Coronary artery (tissue), 2 donors: ENCODE measurements at regions not wholly inside any gene's neighbourhood (a gene's known extent, or its start where the extent isn't known, plus 50 kb on each side); places are given as distances from the start of the nearest gene placed in this dataset.

Source experiments
- DNase-seq: peaks from one replicate; pipeline ENCODE4 v3.0.0-alpha.2; 2017; ENCODE audit warnings: low spot score
- H3K27ac ChIP-seq, 2 donors: fragments of 200-600 bp; sonication (generic); one replicate each; pipeline ENCODE4 v1.5.1; 2016 to 2019
- H3K4me3 ChIP-seq: fragments of 200-600 bp; sonication (generic); 2 replicates; pipeline ENCODE4 v1.5.1; 2016; ENCODE audit warnings: mild to moderate bottlenecking, moderate library complexity
- TF ChIP-seq, protein P1 (sequence below): fragments of 200-600 bp; sonication (generic); IDR thresholded peaks from one replicate; pipeline ENCODE4 v1.5.1; 2019; ENCODE audit warnings: antibody characterized with exemption

DNA sequence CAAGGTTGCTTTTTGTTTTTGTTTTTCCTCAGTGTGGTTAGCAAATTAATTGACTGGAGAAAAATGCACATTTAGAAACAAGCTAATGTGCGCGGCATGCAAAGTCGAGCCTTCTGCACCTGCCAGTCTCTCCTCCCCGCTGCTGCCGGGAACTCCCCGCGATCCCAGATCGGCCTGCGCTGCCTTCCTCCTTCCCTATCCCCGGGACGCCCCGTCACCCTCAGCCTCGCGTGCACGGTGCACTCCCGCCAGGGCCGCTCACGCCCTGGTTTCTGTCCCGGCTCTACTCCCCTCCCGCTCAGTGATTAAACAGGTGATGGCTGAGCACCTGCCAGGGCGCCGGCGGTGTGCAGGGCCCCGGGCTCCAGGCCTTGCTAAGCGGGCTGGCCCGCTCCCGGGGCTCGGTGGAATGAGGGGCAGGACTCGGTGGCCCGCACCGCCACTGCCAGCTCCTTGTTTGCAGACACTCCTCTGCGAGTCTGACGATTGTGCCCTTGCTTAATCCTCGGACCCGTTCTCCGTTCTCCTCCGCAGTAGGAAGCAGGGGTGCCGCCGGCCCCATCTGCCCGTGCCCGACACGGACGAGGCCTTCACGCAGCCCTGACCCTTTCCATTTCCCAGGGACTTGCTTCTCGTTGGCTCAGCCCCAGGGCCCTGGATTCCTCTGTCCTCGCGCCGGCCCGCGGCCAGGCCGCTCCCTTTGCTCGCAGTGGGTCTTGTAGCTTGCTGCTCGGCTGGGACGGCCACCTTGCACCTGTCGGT is 143.4 kb downstream of the TRIML1 start:
- no peak overlapping the region for H3K27ac ChIP-seq
- TF ChIP-seq, protein P1, sequence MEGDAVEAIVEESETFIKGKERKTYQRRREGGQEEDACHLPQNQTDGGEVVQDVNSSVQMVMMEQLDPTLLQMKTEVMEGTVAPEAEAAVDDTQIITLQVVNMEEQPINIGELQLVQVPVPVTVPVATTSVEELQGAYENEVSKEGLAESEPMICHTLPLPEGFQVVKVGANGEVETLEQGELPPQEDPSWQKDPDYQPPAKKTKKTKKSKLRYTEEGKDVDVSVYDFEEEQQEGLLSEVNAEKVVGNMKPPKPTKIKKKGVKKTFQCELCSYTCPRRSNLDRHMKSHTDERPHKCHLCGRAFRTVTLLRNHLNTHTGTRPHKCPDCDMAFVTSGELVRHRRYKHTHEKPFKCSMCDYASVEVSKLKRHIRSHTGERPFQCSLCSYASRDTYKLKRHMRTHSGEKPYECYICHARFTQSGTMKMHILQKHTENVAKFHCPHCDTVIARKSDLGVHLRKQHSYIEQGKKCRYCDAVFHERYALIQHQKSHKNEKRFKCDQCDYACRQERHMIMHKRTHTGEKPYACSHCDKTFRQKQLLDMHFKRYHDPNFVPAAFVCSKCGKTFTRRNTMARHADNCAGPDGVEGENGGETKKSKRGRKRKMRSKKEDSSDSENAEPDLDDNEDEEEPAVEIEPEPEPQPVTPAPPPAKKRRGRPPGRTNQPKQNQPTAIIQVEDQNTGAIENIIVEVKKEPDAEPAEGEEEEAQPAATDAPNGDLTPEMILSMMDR = no peak
- peak overlapping the region; percentile 42 for H3K4me3 ChIP-seq
- DNase-seq = no peak

DNA sequence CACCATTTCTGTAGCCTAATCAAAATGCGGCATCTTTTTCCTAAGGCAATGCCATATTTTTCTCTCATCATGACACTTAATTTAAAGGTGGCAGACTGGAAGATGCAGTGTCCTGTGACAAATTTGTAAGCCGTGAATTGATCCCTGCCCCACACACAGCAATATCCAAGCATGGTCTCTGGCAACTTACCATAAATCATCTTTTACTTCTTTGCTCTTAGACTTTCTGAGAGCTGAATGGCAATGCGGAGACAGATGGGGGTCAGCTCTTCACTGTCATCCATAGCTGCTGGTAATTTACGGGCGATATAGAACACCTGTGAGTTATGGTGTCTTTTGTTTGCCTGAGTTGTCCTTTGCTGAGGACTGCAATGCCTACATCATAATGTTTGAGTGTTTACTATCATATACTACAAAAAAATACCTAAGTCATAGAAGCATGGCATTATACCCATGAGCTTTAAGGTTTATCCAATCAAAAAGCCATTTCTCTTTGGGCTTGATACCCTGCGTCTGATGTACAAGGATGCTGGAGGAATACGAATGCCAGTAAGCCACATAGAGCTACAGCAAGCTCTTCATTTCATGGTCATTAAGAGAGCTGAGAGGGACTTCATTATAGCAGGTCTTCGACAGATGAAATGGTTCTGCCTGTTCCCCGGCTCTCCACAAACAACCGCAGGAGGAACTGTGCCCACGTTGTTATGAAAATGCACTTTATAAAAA is 148.1 kb downstream of the TRIML1 start:
- no peak overlapping the region for H3K27ac ChIP-seq

DNA sequence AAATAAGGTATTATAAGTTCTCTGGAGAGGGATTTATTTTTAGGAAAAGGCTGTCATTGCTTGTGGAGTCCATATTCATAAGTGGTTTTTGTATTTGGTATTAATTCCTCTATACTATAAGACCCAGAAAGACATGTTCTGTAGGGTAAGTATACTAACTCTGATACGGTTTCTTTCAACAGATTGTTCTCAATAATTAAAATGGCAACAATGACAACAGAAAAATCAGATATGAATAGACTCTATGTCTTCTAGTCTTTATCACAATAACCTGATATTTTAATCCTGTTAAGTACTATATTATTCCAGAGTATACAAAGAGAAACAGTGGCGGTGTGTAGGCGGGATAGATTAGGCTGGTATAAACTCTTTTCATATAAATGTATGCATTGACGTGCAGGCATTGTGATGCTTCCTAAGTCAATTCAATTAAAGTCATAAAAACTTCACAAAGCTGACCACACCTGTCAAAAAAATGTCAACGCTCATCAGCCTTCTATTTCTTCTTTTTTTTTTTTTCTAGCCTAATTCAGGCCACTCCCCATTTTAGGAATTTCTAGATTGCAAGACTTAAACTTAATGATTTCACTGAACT is 150.4 kb downstream of the TRIML1 start:
- DNase-seq = no peak
- H3K4me3 ChIP-seq = no peak overlapping the region
- TF ChIP-seq, protein P1 = no peak
- no peak overlapping the region for H3K27ac ChIP-seq

More for the DNA sequence above, 148.1 kb downstream of the TRIML1 start:
- DNase-seq = no peak
- H3K4me3 ChIP-seq = no peak overlapping the region
- TF ChIP-seq, protein P1 = no peak

DNA sequence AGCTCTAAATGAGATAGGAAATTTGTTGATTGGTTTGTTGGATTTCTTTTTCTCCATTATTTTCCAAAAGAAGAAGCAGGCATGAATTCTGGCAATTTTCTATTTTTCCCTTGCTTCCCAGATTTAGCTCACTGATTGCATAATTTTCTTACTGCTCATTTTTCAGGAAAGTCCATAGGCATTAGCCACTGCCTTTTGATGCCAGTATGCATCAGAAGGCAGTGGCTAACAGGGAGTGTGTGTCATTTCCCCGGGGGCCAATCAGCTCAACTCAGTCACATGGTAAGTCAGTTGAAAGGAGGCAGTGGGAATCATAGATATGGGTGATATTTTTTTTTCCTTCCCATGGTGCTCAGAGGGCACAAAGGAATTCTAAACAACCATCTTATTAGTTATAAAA is 156.7 kb downstream of the TRIML1 start:
- no peak for DNase-seq
- no peak overlapping the region for H3K27ac ChIP-seq
- H3K4me3 ChIP-seq = no peak overlapping the region
- TF ChIP-seq, protein P1 = no peak

DNA sequence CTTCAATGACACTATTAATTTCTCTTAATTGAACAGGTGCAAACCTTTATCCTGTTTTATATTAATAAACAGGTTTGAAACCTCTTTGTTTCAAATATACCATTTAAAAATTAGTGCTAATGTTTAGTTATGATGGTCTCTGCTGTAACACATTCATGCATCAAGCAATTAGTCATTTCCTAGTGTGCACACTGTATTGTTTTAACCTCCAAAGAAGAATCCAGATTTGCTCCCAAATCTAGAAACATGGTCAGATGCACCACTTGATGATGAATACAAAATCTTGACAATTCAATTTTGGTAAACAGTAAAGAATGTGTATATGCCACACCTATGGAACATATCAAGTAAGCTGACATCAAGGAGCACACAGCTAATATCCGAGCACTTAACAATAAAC is 157.1 kb downstream of the TRIML1 start:
- no peak overlapping the region for H3K27ac ChIP-seq
- H3K4me3 ChIP-seq = no peak overlapping the region
- TF ChIP-seq, protein P1 = no peak
- DNase-seq = no peak

DNA sequence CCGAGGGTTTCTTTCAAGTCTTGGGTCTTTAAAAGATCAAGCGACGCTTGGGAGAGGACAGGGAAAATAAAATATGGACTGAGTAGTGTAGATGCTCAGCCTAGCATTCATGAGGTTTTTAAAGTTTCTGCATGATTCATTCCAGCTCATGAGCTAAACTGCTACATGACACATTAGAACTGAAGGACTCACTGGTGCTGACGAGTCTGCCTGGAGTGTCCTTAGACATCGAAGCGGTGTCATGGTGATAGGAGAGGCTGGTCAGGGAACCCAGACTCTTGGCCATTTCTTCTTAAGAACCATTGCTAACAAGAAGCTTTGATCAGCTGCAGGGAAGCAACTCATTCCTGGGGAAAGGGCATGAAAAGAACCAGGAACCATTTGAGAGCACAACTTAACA is 158.6 kb downstream of the TRIML1 start:
- DNase-seq = no peak
- no peak overlapping the region for H3K27ac ChIP-seq
- TF ChIP-seq, protein P1 = no peak
- H3K4me3 ChIP-seq = no peak overlapping the region
